A549 (cell line): ENCODE measurements at regions not wholly inside any gene's neighbourhood (a gene's known extent, or its start where the extent isn't known, plus 50 kb on each side); places are given as distances from the start of the nearest gene placed in this dataset.

ENCODE experiments used
- ATAC-seq, 2 experiments: fragments of 200-7000 bp in 1 of 2; fragments of >200 bp in 1 of 2; cut with Nextera tagmentation in 1 of 2; cut with Tn5 transposase in 1 of 2; 3 replicates each; pipeline versions ENCODE4 v1.8.0 to v1.9.1; 2018 to 2020; ENCODE audit warnings: mild to moderate bottlenecking in 1 of 2, moderate library complexity in 1 of 2
- CTCF ChIA-PET: fragments of 300-600 bp; sonication (Branson Sonifier 250); formaldehyde crosslinking; extraction: SDS; loops from one replicate; lab custom pipeline; 2021; ENCODE audit warnings: antibody characterized with exemption, inconsistent platforms; lab: Yijun Ruan, JAX
- POLR2A ChIA-PET: fragments of 350-600 bp; formaldehyde crosslinking; extraction: SDS; loops from one replicate; lab custom pipeline; 2021; ENCODE audit warnings: antibody characterized with exemption, inconsistent platforms; lab: Yijun Ruan, JAX
- DNase-seq, 2 experiments: peaks; one replicate each; pipeline versions ENCODE4 v3.0.0 to v3.0.0-alpha.2; 2011 to 2016; ENCODE audit warnings: low read depth in 1 of 2, low spot score in 1 of 2
- FAIRE-seq: peaks from 2 replicates; lab custom pipeline; 2011; peaks lifted over from hg19 to GRCh38; lab: Jason Lieb, UNC
- H3K27ac ChIP-seq, 2 experiments: fragments of >200 bp; sonication (Bioruptor Twin); formaldehyde crosslinking; 3 replicates each; pipeline ENCODE4 v1.5.1; 2016 to 2017
- H3K4me1 ChIP-seq: fragments of >200 bp; sonication (Bioruptor Twin); formaldehyde crosslinking; 3 replicates; pipeline ENCODE4 v1.6.1; 2016
- H3K4me2 ChIP-seq: fragments of >200 bp; sonication (Bioruptor Twin); formaldehyde crosslinking; 3 replicates; pipeline ENCODE4 v1.6.1; 2016
- H3K4me3 ChIP-seq: fragments of >200 bp; sonication (Bioruptor Twin); formaldehyde crosslinking; 3 replicates; pipeline ENCODE4 v1.5.1; 2016
- H3K9me3 ChIP-seq: fragments of >200 bp; sonication (Bioruptor Twin); formaldehyde crosslinking; 3 replicates; pipeline ENCODE4 v1.6.1; 2016
- EHF ChIP-seq: fragments of 250-450 bp; sonication (Bioruptor Pico); IDR thresholded peaks from 2 replicates; pipeline ENCODE4 v1.5.0; 2020; ENCODE audit warnings: mild to moderate bottlenecking
- EHMT2 ChIP-seq: fragments of 200-600 bp; sonication (generic); IDR thresholded peaks from 2 replicates; pipeline ENCODE4 v1.6.1; 2016; ENCODE audit warnings: antibody characterized with exemption, low read depth, mild to moderate bottlenecking, moderate library complexity
- EP300 ChIP-seq, 2 experiments: fragments of >200 bp; sonication (Bioruptor Twin); formaldehyde crosslinking; IDR thresholded peaks; 2 replicates in 1 of 2; 3 replicates in 1 of 2; pipeline ENCODE4 v1.6.1; 2016 to 2017
- ESRRA ChIP-seq: fragments of 150-350 bp; IDR thresholded peaks from 2 replicates; pipeline ENCODE4 v1.6.1; 2014; ENCODE audit warnings: mild to moderate bottlenecking, low read length, borderline replicate concordance
- FOXS1 ChIP-seq: fragments of 250-450 bp; sonication (Bioruptor Pico); IDR thresholded peaks from 2 replicates; pipeline ENCODE4 v1.5.0; 2020; ENCODE audit warnings: mild to moderate bottlenecking, moderate library complexity
- HEYL ChIP-seq: fragments of 250-450 bp; sonication (Bioruptor Pico); IDR thresholded peaks from 2 replicates; pipeline ENCODE4 v1.8.0; 2021; ENCODE audit warnings: mild to moderate bottlenecking, moderate library complexity
- HOXA7 ChIP-seq: fragments of 250-450 bp; sonication (Bioruptor Pico); IDR thresholded peaks from 2 replicates; pipeline ENCODE4 v1.5.0; 2020; ENCODE audit warnings: mild to moderate bottlenecking, moderate library complexity
- HOXB13 ChIP-seq: fragments of 250-450 bp; sonication (Bioruptor Pico); IDR thresholded peaks from 2 replicates; pipeline ENCODE4 v1.5.0; 2020; ENCODE audit warnings: low read depth, mild to moderate bottlenecking, moderate library complexity
- HOXB5 ChIP-seq: fragments of 250-450 bp; sonication (Bioruptor Pico); IDR thresholded peaks from 2 replicates; pipeline ENCODE4 v1.5.0; 2020; ENCODE audit warnings: mild to moderate bottlenecking, moderate library complexity
- MAFK ChIP-seq: fragments of 450-650 bp; IDR thresholded peaks from 2 replicates; pipeline ENCODE4 v1.6.1; 2014; ENCODE audit not compliant: partially characterized antibody
- NPAS2 ChIP-seq: fragments of 250-450 bp; sonication (Bioruptor Pico); IDR thresholded peaks from 2 replicates; pipeline ENCODE4 v1.8.0; 2022; ENCODE audit warnings: mild to moderate bottlenecking, moderate library complexity, borderline replicate concordance
- POLR2A ChIP-seq: IDR thresholded peaks from 2 replicates; pipeline ENCODE4 v1.6.1; 2012; ENCODE audit warnings: mild to moderate bottlenecking, low read length
- RCOR1 ChIP-seq: fragments of 150-350 bp; IDR thresholded peaks from 2 replicates; pipeline ENCODE4 v1.6.1; 2014; ENCODE audit warnings: antibody characterized with exemption, low read length, low read depth
- REST ChIP-seq: fragments of 200-600 bp; sonication (generic); IDR thresholded peaks from 2 replicates; pipeline ENCODE4 v1.6.1; 2016; ENCODE audit warnings: antibody characterized with exemption, mild to moderate bottlenecking, moderate library complexity
- SMC3 ChIP-seq: fragments of >200 bp; sonication (Bioruptor Twin); formaldehyde crosslinking; IDR thresholded peaks from 3 replicates; pipeline ENCODE4 v1.6.1; 2018; ENCODE audit warnings: inconsistent platforms
- TP53 ChIP-seq: fragments of 250-450 bp; sonication (Bioruptor Pico); IDR thresholded peaks from 2 replicates; pipeline ENCODE4 v1.5.0; 2021; ENCODE audit warnings: mild to moderate bottlenecking, moderate library complexity
- USF2 ChIP-seq: fragments of 450-650 bp; IDR thresholded peaks from 2 replicates; pipeline ENCODE4 v1.6.1; 2014; ENCODE audit warnings: antibody characterized with exemption
- ZC3H11A ChIP-seq: fragments of 450-650 bp; IDR thresholded peaks from 2 replicates; pipeline ENCODE4 v1.6.1; 2014; ENCODE audit warnings: antibody characterized with exemption, mild to moderate bottlenecking
- ZFP36 ChIP-seq: fragments of 450-650 bp; IDR thresholded peaks from 2 replicates; pipeline ENCODE4 v1.6.1; 2014; ENCODE audit warnings: borderline replicate concordance; ENCODE audit not compliant: partially characterized antibody
- ZNF302 ChIP-seq: fragments of 250-450 bp; sonication (Bioruptor Pico); IDR thresholded peaks from 2 replicates; pipeline ENCODE4 v1.9.0; 2021; ENCODE audit warnings: inconsistent platforms, mild to moderate bottlenecking, moderate library complexity
- WGBS: methylation state at CpG from one replicate; pipeline ENCODE4 v1.1.6; 2017; ENCODE audit errors: missing lambda C conversion rate; 5-methylcytosine and 5-hydroxymethylcytosine counted together
- TF ChIP-seq, protein P1 (sequence below): fragments of 150-350 bp; IDR thresholded peaks from 2 replicates; pipeline ENCODE4 v1.6.1; 2014; ENCODE audit warnings: low read depth, mild to moderate bottlenecking, low read length
- TF ChIP-seq, protein P2 (sequence below): fragments of 250-450 bp; sonication (Bioruptor Pico); IDR thresholded peaks from 2 replicates; pipeline ENCODE4 v1.5.0; 2020; ENCODE audit warnings: low read depth, mild to moderate bottlenecking, moderate library complexity

- TF ChIP-seq MAFK (no peak), EP300 (IDR thresholded peaks at IDR 0.05) (no peak), HOXA7 (CRISPR knock-in tag) (no peak), HOXB5 (no peak), RCOR1 (no peak), ZFP36 (no peak), HOXB13 (no peak), EHF (no peak), HEYL (no peak), NPAS2 (no peak), REST (no peak)
- TF ChIP-seq, protein P1, sequence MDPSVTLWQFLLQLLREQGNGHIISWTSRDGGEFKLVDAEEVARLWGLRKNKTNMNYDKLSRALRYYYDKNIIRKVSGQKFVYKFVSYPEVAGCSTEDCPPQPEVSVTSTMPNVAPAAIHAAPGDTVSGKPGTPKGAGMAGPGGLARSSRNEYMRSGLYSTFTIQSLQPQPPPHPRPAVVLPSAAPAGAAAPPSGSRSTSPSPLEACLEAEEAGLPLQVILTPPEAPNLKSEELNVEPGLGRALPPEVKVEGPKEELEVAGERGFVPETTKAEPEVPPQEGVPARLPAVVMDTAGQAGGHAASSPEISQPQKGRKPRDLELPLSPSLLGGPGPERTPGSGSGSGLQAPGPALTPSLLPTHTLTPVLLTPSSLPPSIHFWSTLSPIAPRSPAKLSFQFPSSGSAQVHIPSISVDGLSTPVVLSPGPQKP: no peak
- POLR2A ChIA-PET: no interaction called here
Measured at GRCh38 chr7:15838265-15838664, 151.8 kb upstream of the MEOX2 start.

DNA sequence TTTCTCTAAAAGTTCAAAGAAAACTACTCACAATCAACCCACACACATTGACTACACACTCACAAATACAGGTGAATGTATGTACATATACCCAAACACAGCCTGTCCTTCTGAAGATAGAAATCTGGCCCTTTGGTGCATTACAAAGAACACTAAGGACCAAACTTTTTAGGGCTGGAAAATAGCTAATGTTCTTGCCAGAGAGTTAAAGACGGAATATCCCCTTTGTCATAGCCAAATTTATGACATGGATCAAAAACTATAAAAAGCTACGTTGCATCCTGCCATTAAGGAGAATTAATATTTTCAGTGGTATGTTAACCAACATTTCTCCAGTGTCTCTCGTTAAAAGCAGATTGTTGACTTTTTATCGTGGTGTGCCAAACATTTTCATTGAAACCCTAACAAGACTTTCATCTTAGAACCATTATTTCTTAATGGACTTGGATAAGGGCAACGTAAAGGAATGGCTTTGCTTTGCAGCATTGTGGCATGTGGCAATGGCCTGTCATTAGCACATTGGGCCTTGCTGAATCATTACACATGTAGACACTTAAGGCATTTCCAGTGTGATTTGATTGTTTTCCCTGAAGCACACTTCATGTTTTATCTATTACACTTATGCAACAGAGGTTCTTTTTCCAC is 150.9 kb upstream of the MEOX2 start:
- Histone ChIP-seq H3K4me2 (no peak overlapping the region), H3K4me1 (no peaks in the 10 kb centered on the region), H3K4me3 (no peak overlapping the region), H3K9me3 (no peaks in the 10 kb centered on the region), H3K27ac (no peak overlapping the region)
- FAIRE-seq (no peak), DNase-seq (no peak), ATAC-seq (no peak)
- WGBS: 21% methylated on average over 5 of the region's 5 CpGs
- CTCF ChIA-PET: interaction anchor here (0.5 to 0.6 kb wide), 2 partner anchors 749 to 1209 kb away, joined by 3 read pairs; no protein-coding TSS in a partner anchor
- TF ChIP-seq HOXA7 (CRISPR knock-in tag) (no peak), NPAS2 (no peak), POLR2A (no peak), EHMT2 (no peak), USF2 (no peak), TP53 (CRISPR knock-in tag) (no peak), SMC3 (no peak), ZC3H11A (no peak), ESRRA (no peak), RCOR1 (no peak), ZFP36 (no peak), FOXS1 (CRISPR knock-in tag) (no peak), ZNF302 (CRISPR knock-in tag) (no peak)
- TF ChIP-seq, protein P2, sequence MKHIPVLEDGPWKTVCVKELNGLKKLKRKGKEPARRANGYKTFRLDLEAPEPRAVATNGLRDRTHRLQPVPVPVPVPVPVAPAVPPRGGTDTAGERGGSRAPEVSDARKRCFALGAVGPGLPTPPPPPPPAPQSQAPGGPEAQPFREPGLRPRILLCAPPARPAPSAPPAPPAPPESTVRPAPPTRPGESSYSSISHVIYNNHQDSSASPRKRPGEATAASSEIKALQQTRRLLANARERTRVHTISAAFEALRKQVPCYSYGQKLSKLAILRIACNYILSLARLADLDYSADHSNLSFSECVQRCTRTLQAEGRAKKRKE (CRISPR knock-in tag): no peak
- POLR2A ChIA-PET: no interaction called here

More at GRCh38 chr7:15838265-15838664, 151.8 kb upstream of the MEOX2 start:
- CTCF ChIA-PET: interaction anchor here (0.5 kb wide), 1 partner anchor 1210 kb away, joined by 3 read pairs; no protein-coding TSS in a partner anchor
- H3K27ac ChIP-seq: no peak overlapping the region
- FAIRE-seq (no peak), ATAC-seq (no peak), DNase-seq (no peak)
- H3K4me1 ChIP-seq: no peaks in the 10 kb centered on the region
- H3K4me2 ChIP-seq: no peak overlapping the region
- no peak overlapping the region for H3K4me3 ChIP-seq
- WGBS: 36% methylated on average over 2 of the region's 2 CpGs
- H3K9me3 ChIP-seq: no peaks in the 10 kb centered on the region
